ENCODE measurements at regions not wholly inside any gene's neighbourhood (a gene's known extent, or its start where the extent isn't known, plus 50 kb on each side); places are given as distances from the start of the nearest gene placed in this dataset.
A peak's percentile ranks its signal among the peaks of the same experiment; 100 is the strongest.
"Not testable (repeated sequence)": the region's sequence is repeated elsewhere in the genome, so short reads cannot be mapped to it uniquely, and the experiment has no call there.

DNA sequence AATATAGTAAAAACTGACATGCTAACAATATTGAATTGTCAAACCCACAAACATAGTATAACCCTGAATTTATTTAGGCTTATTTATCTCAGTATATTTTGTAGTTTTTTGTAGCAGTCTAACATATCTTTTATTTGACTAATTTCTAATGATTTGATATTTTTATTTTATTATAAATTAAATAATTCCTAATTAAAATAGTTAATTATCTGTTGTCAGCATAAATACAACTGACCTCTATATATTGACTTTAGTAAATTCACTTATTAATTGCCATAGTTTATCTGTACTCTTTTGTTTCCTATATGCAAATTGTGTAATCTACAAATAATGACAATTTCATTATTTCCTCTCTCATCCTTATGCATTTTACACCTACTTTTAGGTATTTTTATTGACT, 215.1 kb upstream of the KIF2A start:
- no peak overlapping the region for H3K4me3 ChIP-seq (ENCODE audit: low read depth, low read length)
- TF ChIP-seq, protein P1, sequence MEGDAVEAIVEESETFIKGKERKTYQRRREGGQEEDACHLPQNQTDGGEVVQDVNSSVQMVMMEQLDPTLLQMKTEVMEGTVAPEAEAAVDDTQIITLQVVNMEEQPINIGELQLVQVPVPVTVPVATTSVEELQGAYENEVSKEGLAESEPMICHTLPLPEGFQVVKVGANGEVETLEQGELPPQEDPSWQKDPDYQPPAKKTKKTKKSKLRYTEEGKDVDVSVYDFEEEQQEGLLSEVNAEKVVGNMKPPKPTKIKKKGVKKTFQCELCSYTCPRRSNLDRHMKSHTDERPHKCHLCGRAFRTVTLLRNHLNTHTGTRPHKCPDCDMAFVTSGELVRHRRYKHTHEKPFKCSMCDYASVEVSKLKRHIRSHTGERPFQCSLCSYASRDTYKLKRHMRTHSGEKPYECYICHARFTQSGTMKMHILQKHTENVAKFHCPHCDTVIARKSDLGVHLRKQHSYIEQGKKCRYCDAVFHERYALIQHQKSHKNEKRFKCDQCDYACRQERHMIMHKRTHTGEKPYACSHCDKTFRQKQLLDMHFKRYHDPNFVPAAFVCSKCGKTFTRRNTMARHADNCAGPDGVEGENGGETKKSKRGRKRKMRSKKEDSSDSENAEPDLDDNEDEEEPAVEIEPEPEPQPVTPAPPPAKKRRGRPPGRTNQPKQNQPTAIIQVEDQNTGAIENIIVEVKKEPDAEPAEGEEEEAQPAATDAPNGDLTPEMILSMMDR (IDR thresholded peaks at IDR 0.05; ENCODE audit: low read depth, low read length, missing control alignments), result no peak
- no peak for DNase-seq (ENCODE audit: low read depth)
- in situ Hi-C loops (cut with HindIII; ENCODE audit: low sequenced_read_pairs), result no loop called here

DNA sequence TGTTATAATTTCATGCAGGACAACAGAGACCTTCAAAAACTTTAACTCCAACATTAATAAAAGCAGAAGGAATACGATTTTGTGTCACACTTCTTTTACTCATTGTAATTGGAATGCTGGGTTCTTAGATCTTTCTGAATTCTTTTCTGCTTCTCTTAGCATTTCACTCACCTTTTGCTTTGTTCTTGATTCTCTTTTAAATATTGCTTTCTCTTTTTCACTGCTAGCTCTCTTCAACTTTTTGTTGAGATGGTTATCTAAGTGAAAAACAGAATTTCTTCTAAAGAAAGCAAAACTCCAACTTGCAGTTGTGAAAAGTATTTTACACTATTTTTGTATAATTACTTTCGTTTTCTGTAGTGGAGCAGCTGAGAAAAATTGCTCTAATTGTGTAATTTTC, 212.6 kb upstream of the KIF2A start:
- DNase-seq (ENCODE audit: low read depth), result no peak
- in situ Hi-C loops (cut with HindIII; ENCODE audit: low sequenced_read_pairs), result no loop called here
- no peak overlapping the region for H3K4me3 ChIP-seq (ENCODE audit: low read depth, low read length)
- TF ChIP-seq, protein P1 (IDR thresholded peaks at IDR 0.05; ENCODE audit: low read depth, low read length, missing control alignments), result no peak

DNA sequence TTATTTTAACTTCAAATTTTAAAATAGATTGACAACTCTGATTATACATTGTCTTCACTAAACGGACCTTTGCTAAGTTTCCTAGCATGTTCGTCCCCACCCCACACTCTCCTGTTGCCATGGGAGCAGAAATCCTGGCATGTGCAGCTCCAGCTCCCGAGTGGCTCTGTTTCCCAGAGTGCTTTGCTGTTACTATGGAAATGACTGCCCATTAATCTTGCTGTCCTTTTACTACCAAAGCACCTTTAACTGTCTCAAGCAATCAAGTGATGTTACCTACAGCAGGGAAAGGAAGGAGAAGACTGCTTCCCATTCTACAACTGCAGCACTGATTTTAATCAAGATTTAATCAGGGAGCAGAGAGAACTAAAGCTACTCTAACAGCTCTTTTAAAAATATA, 212.0 kb upstream of the KIF2A start:
- in situ Hi-C loops (cut with HindIII; ENCODE audit: low sequenced_read_pairs), result no loop called here
- TF ChIP-seq, protein P1 (IDR thresholded peaks at IDR 0.05; ENCODE audit: low read depth, low read length, missing control alignments), result no peak
- peak; percentile 8 for DNase-seq (ENCODE audit: low read depth)
- H3K4me3 ChIP-seq (ENCODE audit: low read depth, low read length), result no peak overlapping the region

DNA sequence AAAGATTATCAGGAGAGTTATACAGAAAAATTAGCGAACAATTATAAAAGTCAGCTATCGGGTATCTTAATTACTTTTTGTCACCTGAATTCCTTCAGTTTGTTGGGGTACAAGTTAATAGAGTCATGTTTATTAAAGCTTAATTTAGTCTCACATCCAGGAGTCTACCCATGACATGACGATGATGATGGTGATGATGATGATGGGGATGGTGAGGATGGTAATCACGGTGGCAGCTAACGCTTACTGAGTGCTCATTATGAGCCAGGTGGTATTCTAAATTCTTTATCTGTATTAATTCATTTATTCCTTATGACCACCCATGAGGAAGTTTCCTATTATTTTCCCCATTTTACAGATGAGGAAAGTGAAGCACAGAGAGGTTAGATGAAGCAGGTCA, 208.6 kb upstream of the KIF2A start:
- DNase-seq (ENCODE audit: low read depth), result no peak
- TF ChIP-seq, protein P1 (IDR thresholded peaks at IDR 0.05; ENCODE audit: low read depth, low read length, missing control alignments), result no peak
- H3K4me3 ChIP-seq (ENCODE audit: low read depth, low read length), result no peak overlapping the region
- in situ Hi-C loops (cut with HindIII; ENCODE audit: low sequenced_read_pairs), result no loop called here

DNA sequence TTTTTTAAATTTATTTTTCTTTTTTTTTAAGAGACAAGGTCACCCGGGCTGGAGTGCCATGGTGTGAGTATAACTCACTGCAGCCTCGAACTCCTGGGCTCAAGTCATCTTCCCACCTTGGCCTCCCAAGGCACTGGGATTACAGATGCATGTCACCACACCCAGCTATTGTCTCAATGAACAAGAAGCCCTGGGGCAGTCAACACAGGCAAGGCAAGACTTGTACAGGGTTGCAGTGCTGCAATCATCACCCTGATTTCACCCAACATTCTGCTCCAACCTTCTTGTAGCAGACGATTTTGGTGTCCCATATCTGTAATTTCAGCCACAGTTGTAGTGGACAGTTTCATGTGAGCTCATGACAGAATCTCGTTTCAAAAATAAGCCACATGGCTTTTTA, 205.8 kb upstream of the KIF2A start:
- H3K4me3 ChIP-seq (ENCODE audit: low read depth, low read length), result no peak overlapping the region
- TF ChIP-seq, protein P1 (IDR thresholded peaks at IDR 0.05; ENCODE audit: low read depth, low read length, missing control alignments), result no peak
- in situ Hi-C loops (cut with HindIII; ENCODE audit: low sequenced_read_pairs), result no loop called here
- no peak for DNase-seq (ENCODE audit: low read depth)

DNA sequence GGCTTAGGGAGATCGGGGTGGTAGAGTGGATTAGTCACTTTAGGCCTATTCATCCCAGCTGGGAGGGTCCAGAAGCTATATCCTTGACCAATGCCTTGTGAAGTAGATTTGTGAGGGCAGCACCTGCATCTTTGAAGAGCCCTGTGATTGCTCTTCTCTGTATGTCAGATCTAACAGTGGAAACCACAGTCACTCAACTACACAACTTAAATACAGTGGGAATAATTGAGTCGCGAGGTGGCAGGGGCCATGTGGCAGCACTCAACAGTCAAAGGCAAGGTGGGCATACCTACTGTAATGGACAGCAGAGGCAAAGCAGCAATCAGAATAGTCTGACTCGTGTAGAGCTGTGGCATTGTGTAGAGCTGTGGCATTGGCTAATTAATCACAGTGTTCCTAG, 202.1 kb upstream of the KIF2A start:
- DNase-seq (ENCODE audit: low read depth); in situ Hi-C loops (cut with HindIII; ENCODE audit: low sequenced_read_pairs); H3K4me3 ChIP-seq (ENCODE audit: low read depth, low read length): not testable (repeated sequence)

DNA sequence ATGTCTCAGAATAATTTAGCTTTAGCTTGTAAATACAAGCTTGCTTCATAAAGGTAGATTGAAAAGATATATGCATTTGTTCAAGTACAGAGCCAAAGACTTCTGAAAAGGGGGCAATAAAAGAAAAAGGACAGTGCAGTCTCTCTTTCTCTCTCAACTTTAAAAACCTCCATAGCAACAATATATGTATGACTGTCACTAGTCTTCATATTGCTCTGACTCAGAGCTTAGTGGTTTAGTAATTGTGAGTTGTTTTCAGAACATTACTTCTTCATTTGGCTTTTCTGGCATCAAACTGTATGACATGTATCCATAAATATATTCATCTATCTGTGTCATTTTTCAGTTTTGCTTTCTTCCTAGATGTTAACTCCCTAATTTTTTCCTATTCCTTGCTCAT, 194.6 kb upstream of the KIF2A start:
- TF ChIP-seq, protein P1 (IDR thresholded peaks at IDR 0.05; ENCODE audit: low read depth, low read length, missing control alignments), result no peak
- in situ Hi-C loops (cut with HindIII; ENCODE audit: low sequenced_read_pairs), result no loop called here
- H3K4me3 ChIP-seq (ENCODE audit: low read depth, low read length), result no peak overlapping the region
- DNase-seq (ENCODE audit: low read depth), result no peak
